ENCODE measurements at regions not wholly inside any gene's neighbourhood (a gene's known extent, or its start where the extent isn't known, plus 50 kb on each side); places are given as distances from the start of the nearest gene placed in this dataset.
"Not testable (repeated sequence)": the region's sequence is repeated elsewhere in the genome, so short reads cannot be mapped to it uniquely, and the experiment has no call there.

DNA sequence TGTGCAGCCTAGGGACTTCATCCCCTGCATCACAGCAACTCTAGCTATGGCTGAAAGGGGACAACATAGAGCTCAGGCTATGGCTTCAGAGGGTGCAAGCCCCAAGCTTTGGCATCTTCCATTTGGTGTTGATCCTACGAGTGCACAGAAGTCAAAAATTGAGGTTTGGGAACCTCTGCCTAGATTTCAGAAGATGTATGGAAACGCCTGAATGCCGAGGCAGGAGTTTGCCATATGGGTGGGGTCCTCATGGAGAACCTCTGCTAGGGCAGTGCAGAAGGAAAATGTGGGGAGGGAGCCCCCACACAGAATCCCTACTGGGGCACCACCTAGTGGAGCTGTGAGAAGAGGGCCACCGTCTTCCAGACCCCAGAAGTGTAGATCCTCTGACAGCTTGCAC is 543.0 kb upstream of the TPTE start:
- TF ChIP-seq CTCF, POLR2A (IDR thresholded peaks at IDR 0.05): not testable (repeated sequence)

Measured in Peyer's patch (tissue), 4 donors.